GM12874 (cell line): ENCODE measurements at regions not wholly inside any gene's neighbourhood (a gene's known extent, or its start where the extent isn't known, plus 50 kb on each side); places are given as distances from the start of the nearest gene placed in this dataset.

ENCODE experiments used
- TF ChIP-seq, protein P1 (sequence below): IDR thresholded peaks from 2 replicates; pipeline ENCODE4 v1.5.1; 2011; ENCODE audit warnings: low read depth, mild to moderate bottlenecking, control low read depth, low read length, moderate library complexity; ENCODE audit not compliant: insufficient read depth

GRCh38 chr18:22346401-22346952 lies 71.2 kb downstream of the CTAGE1 start:
- TF ChIP-seq, protein P1, sequence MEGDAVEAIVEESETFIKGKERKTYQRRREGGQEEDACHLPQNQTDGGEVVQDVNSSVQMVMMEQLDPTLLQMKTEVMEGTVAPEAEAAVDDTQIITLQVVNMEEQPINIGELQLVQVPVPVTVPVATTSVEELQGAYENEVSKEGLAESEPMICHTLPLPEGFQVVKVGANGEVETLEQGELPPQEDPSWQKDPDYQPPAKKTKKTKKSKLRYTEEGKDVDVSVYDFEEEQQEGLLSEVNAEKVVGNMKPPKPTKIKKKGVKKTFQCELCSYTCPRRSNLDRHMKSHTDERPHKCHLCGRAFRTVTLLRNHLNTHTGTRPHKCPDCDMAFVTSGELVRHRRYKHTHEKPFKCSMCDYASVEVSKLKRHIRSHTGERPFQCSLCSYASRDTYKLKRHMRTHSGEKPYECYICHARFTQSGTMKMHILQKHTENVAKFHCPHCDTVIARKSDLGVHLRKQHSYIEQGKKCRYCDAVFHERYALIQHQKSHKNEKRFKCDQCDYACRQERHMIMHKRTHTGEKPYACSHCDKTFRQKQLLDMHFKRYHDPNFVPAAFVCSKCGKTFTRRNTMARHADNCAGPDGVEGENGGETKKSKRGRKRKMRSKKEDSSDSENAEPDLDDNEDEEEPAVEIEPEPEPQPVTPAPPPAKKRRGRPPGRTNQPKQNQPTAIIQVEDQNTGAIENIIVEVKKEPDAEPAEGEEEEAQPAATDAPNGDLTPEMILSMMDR: no peak

DNA sequence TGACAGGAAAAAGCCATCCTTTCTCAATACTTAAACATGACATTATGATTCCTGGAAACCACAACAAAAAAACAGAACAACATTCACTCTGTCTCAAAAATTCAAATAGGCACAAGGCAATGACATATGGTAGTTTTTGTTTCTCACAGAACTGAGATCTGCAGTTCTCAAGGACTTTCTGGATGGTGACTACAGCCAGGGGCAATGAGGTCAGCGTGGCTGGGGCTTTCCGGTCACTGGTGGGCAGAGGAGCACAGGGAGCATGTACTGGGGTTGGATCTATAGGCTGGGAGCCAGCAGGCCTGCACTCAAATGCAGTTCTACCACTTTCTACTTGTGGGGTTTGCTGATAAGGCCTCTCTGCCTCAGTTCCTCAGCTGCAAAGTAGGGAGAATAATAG lies 72.0 kb downstream of the CTAGE1 start:
- TF ChIP-seq, protein P1: no peak

DNA sequence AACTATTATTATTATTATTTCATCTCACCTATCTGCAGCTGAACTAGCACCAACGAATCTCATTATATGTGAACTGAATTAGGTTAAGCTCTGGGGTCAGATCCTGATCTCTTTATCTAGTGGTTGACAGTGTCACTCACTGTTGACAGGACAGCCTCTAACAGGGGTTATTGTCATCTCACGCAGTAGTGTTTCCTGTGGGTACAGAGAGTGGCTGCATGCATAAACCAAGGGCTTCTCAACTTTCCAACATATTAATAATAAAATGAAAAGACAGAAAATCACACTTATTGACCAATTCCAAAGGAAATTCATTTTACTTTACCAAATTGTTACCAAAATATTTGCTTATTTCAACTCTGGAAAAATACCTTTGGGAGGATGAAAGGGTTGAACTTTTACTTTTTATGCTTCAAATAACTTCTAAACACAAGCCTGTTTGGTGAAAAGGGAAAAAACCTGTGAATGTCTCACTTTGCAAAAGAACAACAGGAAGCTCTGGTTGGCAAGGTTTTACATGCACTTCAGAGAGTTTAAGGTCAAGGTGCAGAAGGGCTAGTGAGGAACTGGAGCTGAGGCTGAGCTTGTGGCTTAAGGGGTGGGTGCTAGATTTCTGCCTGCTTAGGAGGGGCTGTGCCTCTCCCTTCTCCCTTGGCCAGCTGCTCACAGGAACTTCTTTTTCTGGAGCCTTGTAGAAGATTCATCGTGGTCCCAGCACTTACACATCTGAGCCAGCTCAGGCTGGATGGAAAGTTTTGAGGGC lies 72.6 kb downstream of the CTAGE1 start:
- TF ChIP-seq, protein P1: no peak

DNA sequence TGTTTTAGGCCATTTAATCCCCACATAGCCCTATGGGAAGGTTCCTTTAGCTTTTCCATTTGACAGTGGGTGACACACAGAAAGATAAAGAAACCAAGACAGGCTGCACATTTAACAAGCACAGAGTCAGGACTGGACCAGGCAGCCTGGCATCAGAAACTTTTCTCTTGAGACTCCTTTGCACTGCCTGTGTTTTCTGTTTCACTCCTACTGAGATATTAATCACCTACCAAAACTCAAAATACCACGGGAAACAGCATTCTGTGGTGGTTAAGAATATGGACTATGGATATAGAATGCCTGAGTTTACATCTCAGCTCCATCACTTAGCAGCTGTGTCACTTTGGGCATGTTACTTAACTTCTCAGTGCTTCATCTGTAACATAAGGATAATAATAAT lies 73.3 kb downstream of the CTAGE1 start:
- TF ChIP-seq, protein P1: no peak

GRCh38 chr18:22343613-22344012 lies 74.1 kb downstream of the CTAGE1 start:
- TF ChIP-seq, protein P1: no peak

GRCh38 chr18:22342625-22343024 lies 75.1 kb downstream of the CTAGE1 start:
- TF ChIP-seq, protein P1: no peak

DNA sequence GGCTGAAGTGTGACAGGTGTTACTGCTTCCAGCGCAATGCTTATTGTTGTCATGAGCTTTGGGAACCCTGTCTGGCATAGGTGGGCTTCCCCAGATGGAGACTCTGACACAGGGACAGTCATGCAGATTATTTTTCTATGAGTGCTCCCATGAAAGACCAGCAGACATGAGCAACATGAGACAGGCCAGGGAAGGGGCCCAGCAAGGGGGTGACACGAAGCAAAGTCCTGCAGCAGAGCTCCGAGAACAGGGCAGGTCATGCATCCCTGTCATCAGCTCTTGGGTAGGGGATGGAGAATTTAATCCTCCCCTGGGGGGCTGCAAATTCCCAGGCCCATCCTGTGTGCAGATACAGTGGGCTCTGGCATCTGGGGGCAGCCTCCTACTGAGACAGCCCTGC lies 77.4 kb downstream of the CTAGE1 start:
- TF ChIP-seq, protein P1: no peak
